Activated naive CD8-positive, alpha-beta T cell treated with anti-CD3 and anti-CD28 coated beads, Interleukin-2, amount 50 U/mL, for 24 hours (primary cell): ENCODE measurements at regions not wholly inside any gene's neighbourhood (a gene's known extent, or its start where the extent isn't known, plus 50 kb on each side); places are given as distances from the start of the nearest gene placed in this dataset.

Source experiments
- ATAC-seq: fragments of 150-1000 bp; cut with Tn5 transposase; one replicate; pipeline ENCODE4 v1.10.0; 2021
- DNase-seq: peaks from one replicate; pipeline ENCODE4 v3.0.0; 2021
- H3K27ac Mint-ChIP-seq: one replicate; pipeline ENCODE4 v1.8.0; 2021; ENCODE audit warnings: mild to moderate bottlenecking, mixed read lengths
- H3K27me3 Mint-ChIP-seq: one replicate; pipeline ENCODE4 v1.8.0; 2021; ENCODE audit warnings: mixed read lengths
- H3K36me3 Mint-ChIP-seq: one replicate; pipeline ENCODE4 v1.8.0; 2021; ENCODE audit warnings: low read depth, mixed read lengths
- H3K4me1 Mint-ChIP-seq: one replicate; pipeline ENCODE4 v1.8.0; 2021; ENCODE audit warnings: mixed read lengths
- H3K4me3 Mint-ChIP-seq: one replicate; pipeline ENCODE4 v1.8.0; 2021; ENCODE audit warnings: mild to moderate bottlenecking, moderate library complexity, mixed read lengths
- H3K9me3 Mint-ChIP-seq: one replicate; pipeline ENCODE4 v1.8.0; 2021; ENCODE audit warnings: mixed read lengths

DNA sequence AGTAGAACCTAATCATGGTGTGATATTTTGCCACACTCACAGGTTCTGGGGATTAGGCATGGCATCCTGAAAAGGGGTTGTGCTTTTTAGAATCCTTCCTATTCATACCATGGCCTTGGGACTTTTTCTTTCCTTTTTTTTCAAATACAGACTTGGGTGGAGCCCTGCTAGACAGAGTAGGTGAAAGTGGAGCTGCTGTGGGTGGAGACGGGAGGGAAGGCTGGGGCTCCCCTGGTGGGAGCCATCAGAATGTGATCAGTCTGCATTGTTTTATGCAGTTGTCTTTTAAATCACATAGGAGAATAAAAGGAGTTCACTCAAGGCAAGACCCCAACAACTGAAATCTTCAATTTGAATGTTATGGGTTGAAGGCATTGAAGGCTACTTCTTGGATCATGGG, 130.2 kb downstream of the VAPA start:
- Mint-ChIP-seq H3K9me3 (peaks cover 12% of the 10 kb centered on the region), H3K4me1 (no peaks in the 10 kb centered on the region), H3K4me3 (no peak overlapping the region), H3K27me3 (peaks cover 9% of the 10 kb centered on the region), H3K27ac (no peak overlapping the region), H3K36me3 (no peaks in the 10 kb centered on the region)
- no peak for ATAC-seq
- no peak for DNase-seq

DNA sequence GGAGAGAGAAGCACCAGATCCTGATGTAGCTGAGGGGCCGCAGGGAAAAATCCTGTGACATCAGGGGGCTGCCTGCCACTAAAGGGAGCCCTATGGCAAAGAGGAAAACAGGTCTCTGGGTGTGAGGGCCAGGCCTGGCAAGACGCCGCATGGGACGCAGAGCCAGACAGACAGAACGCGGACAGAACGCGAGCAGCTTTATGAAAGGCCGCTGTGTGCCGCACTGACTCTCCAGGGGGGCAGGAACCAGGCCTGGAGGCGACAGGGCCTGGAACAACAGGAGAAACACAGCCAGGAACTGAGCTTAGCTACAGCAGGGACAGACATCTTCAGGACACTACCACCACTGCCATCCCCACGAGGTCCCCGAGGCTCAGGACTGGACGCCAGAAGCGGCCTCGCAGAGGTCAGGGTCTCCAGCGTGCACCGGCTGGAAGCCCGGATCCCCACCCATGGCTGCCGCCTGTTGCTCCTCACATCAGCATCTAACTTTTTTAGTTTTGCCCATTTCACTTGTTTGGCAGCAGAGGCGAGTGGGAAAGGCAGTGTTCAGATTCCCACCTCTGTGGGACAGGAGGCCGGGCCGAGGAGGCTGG, 131.6 kb downstream of the VAPA start:
- H3K27ac Mint-ChIP-seq = no peak overlapping the region
- H3K36me3 Mint-ChIP-seq = no peaks in the 10 kb centered on the region
- H3K4me1 Mint-ChIP-seq = no peaks in the 10 kb centered on the region
- ATAC-seq (no peak), DNase-seq (no peak)
- H3K4me3 Mint-ChIP-seq = no peak overlapping the region
- peaks cover 9% of the 10 kb centered on the region for H3K27me3 Mint-ChIP-seq
- H3K9me3 Mint-ChIP-seq = peaks cover 12% of the 10 kb centered on the region

DNA sequence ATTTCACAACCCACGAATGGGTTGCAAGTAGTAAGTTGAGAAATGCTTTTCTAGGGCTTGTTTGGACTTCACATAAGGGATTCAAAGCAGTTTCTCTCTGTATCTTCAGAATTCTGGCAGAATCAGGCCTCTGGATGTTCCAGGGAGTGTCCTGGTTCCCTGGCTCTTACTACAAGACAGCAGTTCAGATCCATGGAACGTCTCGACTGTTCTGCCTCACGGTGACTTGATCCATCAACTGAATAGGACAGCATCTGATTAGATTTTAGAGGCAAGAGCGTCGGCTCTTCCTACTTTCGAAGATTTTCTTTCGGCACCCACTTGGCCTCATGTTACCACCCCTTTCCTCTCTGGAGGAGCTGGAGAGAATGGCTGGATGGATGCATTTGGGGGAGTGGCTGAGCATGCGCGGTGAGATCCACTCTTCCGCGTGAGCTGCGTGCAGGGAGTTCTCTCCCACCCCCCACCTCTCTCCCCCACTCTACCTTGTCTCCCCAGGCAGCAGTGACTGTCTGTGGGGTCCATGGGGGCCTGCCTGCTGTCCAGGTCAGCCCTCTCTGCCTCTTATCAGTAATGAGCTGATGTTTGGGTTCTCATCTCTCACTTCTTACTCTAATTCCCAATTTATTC, 132.5 kb downstream of the VAPA start:
- H3K4me1 Mint-ChIP-seq = no peaks in the 10 kb centered on the region
- no peak for ATAC-seq
- no peak overlapping the region for H3K4me3 Mint-ChIP-seq
- DNase-seq = no peak
- H3K9me3 Mint-ChIP-seq = peaks cover 12% of the 10 kb centered on the region
- H3K36me3 Mint-ChIP-seq = no peaks in the 10 kb centered on the region
- no peak overlapping the region for H3K27ac Mint-ChIP-seq
- H3K27me3 Mint-ChIP-seq = peaks cover 9% of the 10 kb centered on the region

DNA sequence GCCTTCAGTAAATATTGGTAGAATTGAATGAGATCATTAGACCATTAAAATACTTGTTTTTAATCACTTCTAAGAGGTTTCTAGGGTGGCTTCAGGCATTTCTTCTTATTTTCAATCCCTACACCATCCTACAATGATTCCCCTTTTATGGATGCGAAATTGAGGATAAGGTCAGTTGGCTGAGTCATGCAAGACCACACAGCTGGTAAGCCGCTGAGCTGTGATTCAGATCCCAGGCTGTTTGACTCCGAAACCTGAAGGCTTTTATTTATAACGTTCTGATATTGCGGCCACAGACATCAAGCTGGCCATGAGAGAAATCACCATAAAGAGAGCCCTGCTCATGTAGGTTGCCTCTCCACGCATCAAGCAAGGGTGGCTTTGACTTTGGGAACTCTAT, 133.4 kb downstream of the VAPA start:
- DNase-seq = no peak
- H3K4me1 Mint-ChIP-seq = no peaks in the 10 kb centered on the region
- ATAC-seq = no peak
- H3K27ac Mint-ChIP-seq = no peak overlapping the region
- H3K27me3 Mint-ChIP-seq = peaks cover 6% of the 10 kb centered on the region
- no peaks in the 10 kb centered on the region for H3K36me3 Mint-ChIP-seq
- no peak overlapping the region for H3K4me3 Mint-ChIP-seq
- peaks cover 5% of the 10 kb centered on the region for H3K9me3 Mint-ChIP-seq

DNA sequence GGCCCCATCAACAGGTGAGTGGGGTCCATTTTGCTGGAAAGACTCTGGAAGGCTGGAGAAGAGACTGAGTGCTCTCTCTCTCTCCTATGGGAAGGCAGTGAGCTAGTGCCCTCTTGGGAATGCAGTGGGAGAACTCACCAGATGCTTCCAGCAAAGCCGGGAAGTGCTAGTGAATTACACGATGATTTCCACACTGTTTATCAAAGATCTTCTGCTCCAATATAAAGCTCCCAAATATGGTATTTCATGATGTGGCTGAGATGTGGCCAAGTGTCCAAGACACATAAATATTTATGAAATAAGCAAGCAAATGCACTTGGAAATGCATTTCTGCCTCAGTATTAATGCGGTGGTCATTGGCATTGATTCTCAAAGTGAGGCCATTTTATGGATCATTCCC, 135.9 kb downstream of the VAPA start:
- Mint-ChIP-seq H3K4me3 (no peak overlapping the region), H3K27ac (no peak overlapping the region), H3K4me1 (no peaks in the 10 kb centered on the region), H3K36me3 (no peaks in the 10 kb centered on the region), H3K9me3 (no peaks in the 10 kb centered on the region), H3K27me3 (no peaks in the 10 kb centered on the region)
- DNase-seq (no peak), ATAC-seq (no peak)

DNA sequence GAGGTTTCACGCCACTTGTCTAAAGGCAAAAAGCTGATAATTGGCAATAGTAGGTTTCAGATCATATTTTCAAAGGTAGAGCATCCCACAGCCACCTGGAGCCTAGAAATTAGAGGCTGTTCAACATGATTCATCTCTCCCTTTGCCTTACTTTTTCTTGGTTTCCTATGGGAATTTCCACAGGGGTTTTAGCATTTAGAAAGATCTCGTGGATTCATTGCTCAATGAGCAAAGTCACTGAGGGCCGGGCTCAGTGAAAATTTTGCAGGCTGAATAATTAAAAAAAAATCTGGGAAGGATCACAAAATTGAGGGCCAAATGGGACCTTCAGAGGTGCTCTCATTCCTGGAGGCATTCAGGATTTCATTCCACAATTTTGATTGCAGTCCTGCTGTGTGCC, 137.1 kb downstream of the VAPA start:
- ATAC-seq (no peak), DNase-seq (no peak)
- H3K27ac Mint-ChIP-seq = no peak overlapping the region
- H3K4me3 Mint-ChIP-seq = no peak overlapping the region
- no peaks in the 10 kb centered on the region for H3K9me3 Mint-ChIP-seq
- H3K27me3 Mint-ChIP-seq = no peaks in the 10 kb centered on the region
- no peaks in the 10 kb centered on the region for H3K36me3 Mint-ChIP-seq
- H3K4me1 Mint-ChIP-seq = no peaks in the 10 kb centered on the region

DNA sequence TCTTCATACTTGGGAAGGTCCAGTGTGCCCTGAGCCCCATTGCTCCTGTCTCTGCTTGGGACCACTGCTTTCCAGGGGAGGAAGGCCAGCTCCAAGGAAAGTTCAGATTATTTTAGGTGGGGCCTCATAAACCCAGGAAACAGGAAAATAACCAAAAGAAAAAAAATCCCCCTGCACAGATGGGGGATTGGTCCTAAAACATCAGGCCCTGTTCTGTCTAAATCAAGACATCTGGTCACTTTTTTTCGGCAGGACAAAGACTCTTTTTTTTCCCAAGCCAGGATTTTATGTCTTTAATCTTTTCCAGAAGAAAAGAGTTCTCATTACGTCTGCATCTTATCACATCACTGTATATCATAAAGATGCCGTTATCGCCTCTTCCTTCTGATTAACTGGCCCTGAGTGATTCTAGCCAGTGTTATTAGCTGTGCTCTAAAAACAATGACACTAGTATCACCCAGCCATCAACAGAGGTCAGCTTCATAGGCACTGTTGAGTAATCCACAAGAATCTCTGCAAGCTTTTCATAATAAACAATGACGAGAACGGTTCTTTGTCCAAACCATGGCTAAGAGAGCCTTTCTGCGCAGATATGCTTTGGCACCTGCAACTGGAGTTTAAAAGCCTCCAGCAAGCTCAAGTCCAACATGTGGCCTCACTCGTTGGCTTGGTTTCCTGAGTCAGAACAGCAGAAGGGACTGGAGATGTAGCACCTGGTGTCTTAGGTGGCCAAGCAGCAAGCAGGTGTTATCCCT, 138.2 kb downstream of the VAPA start:
- Mint-ChIP-seq H3K9me3 (no peaks in the 10 kb centered on the region), H3K4me1 (no peaks in the 10 kb centered on the region), H3K36me3 (no peaks in the 10 kb centered on the region), H3K27ac (no peak overlapping the region), H3K27me3 (no peaks in the 10 kb centered on the region), H3K4me3 (no peak overlapping the region)
- DNase-seq = no peak
- ATAC-seq = no peak

DNA sequence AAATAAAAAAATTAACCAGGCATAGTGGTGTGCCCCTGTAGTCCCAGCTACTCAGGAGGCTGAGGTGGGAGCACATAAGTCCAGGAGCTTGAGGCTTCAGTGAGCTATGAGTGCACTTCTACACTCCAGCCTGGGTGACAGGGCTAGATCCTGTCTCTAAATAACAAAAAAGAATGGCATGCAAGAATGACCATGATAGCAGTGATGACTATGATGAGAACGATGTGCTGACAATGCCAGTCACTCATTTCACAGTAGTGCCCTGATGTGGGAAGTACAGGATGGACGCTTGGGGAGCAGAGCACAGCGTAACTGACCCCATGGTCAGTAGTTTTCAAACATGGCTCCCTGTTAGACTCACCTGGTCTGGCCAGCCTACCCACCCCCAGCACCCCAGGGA, 139.1 kb downstream of the VAPA start:
- DNase-seq (no peak), ATAC-seq (no peak)
- no peak overlapping the region for H3K4me3 Mint-ChIP-seq
- H3K27ac Mint-ChIP-seq = no peak overlapping the region
- no peaks in the 10 kb centered on the region for H3K9me3 Mint-ChIP-seq
- H3K4me1 Mint-ChIP-seq = peaks cover 4% of the 10 kb centered on the region
- no peaks in the 10 kb centered on the region for H3K27me3 Mint-ChIP-seq
- no peaks in the 10 kb centered on the region for H3K36me3 Mint-ChIP-seq

DNA sequence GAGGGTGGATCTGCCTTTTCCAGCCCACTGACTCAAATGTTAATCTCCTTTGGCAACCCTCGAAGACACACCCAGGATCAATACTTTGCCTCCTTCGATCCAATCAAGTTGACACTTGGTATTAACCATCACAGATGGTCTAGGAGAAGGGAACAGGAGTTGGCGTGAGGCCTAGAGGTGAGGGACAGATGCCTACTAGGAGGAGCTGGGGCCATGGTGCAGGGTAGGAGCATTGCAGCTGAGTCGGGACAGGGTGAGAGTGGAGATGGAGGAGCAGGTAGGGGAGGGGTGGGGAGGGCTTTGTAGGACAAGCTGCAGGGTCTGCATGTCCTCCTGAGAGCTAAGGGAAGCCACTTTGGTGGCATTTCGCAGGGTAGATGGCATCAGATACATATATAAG, 140.0 kb downstream of the VAPA start:
- H3K4me3 Mint-ChIP-seq = no peak overlapping the region
- DNase-seq (no peak), ATAC-seq (no peak)
- H3K9me3 Mint-ChIP-seq = no peaks in the 10 kb centered on the region
- H3K27me3 Mint-ChIP-seq = no peaks in the 10 kb centered on the region
- peaks cover 9% of the 10 kb centered on the region for H3K4me1 Mint-ChIP-seq
- H3K27ac Mint-ChIP-seq = no peak overlapping the region
- H3K36me3 Mint-ChIP-seq = no peaks in the 10 kb centered on the region

DNA sequence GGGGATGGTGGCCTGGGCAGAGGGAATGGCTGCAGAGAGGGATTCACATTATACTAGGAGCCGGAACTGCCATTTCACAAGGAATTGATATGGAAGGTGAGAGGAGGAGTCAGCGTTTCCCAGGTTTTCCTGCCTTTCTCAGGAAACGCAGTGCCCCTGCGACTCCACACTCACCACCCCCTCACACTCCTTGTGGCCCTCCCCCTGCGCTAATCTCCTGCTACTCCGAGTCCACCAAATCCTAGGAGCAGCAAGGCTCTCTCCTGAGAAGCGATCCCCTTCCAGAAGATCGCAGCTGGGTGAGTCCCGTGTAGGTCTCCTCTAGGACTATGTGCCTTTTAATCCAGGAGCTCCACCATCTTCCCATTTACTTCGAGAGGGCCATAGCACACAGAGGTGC, 140.6 kb downstream of the VAPA start:
- H3K4me1 Mint-ChIP-seq = peaks cover 9% of the 10 kb centered on the region
- no peak for ATAC-seq
- no peak overlapping the region for H3K27ac Mint-ChIP-seq
- DNase-seq = no peak
- no peaks in the 10 kb centered on the region for H3K36me3 Mint-ChIP-seq
- H3K27me3 Mint-ChIP-seq = no peaks in the 10 kb centered on the region
- no peaks in the 10 kb centered on the region for H3K9me3 Mint-ChIP-seq
- H3K4me3 Mint-ChIP-seq = no peak overlapping the region

DNA sequence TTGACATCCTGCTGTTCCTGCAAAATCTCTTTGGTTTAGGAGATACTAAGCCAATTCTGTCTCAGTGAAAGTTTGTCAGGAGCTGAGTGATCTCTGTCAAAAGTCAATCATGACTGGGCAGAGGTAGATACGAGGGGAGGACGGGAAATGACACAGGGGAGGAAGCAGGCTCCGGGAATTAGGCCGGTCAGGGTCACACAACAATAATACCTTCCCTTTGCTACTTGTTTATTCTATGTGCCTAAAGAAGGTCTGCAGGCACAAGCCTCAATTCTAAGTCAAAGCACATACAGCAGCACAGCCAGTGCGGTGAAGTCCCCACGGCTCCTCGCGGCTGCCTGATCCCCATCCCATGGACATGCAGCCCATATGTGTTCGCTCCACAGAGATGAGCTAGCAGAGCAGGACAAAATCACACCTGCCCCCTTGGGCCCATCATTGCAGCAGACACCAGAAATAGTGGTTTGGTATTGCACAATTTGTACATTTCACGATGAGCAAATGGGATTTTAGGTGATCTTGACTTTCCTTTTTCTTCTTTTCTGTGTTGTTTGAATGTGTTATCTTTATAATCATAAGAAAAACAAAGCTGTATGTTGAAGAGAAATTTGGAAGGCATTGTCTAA, 141.4 kb downstream of the VAPA start:
- no peak overlapping the region for H3K27ac Mint-ChIP-seq
- H3K36me3 Mint-ChIP-seq = no peaks in the 10 kb centered on the region
- no peak for ATAC-seq
- H3K27me3 Mint-ChIP-seq = no peaks in the 10 kb centered on the region
- peaks cover 9% of the 10 kb centered on the region for H3K4me1 Mint-ChIP-seq
- H3K9me3 Mint-ChIP-seq = no peaks in the 10 kb centered on the region
- H3K4me3 Mint-ChIP-seq = no peak overlapping the region
- DNase-seq = no peak

DNA sequence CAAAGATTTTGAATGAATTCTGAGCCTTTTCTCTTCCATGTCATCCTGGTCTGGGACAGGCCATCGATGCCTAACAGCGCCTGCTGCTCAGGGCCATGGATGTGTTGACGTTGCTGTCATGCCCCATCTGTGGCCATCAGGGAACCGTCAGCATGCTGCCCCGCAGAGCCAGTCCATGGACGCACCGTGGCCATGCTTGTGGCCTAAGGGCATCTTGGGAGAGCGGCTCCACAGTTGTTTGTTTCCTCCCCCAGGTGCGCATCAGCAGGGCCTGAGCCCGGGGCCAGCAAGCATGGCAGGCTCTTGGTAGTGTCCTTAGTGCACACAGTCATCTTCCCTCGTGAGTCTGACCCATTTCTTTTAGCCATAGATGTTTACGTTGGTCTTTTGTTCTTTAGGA, 142.7 kb downstream of the VAPA start:
- DNase-seq = no peak
- ATAC-seq = no peak
- H3K4me3 Mint-ChIP-seq = no peak overlapping the region
- H3K9me3 Mint-ChIP-seq = no peaks in the 10 kb centered on the region
- peaks cover 9% of the 10 kb centered on the region for H3K4me1 Mint-ChIP-seq
- no peaks in the 10 kb centered on the region for H3K36me3 Mint-ChIP-seq
- H3K27me3 Mint-ChIP-seq = no peaks in the 10 kb centered on the region
- no peak overlapping the region for H3K27ac Mint-ChIP-seq

DNA sequence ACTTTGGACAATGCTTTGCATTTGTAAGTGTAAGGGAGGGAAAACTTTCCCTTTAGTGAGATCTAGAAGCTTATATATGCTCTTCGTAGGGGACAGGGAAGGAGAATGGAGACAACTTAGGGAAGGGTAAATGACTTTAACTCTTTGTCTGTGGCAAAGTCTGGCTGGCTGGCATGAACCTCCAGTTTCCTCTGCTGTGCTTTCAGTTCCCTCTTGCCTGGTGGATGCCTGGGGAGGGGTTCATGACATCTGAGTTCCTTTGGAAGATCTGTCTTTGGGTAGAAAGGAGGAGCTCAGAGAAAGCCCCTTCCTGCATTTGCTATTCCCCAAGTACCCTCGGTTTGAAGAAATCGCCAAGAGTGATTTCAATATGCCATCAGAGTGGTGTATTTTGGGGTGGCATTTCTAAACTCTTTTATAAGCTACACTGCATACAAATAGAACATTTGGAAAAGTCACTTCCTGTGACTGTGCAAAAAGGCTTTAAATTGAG, 143.6 kb downstream of the VAPA start:
- no peaks in the 10 kb centered on the region for H3K36me3 Mint-ChIP-seq
- no peak overlapping the region for H3K27ac Mint-ChIP-seq
- no peaks in the 10 kb centered on the region for H3K9me3 Mint-ChIP-seq
- no peak for DNase-seq
- no peak overlapping the region for H3K4me3 Mint-ChIP-seq
- H3K4me1 Mint-ChIP-seq = peaks cover 9% of the 10 kb centered on the region
- H3K27me3 Mint-ChIP-seq = no peaks in the 10 kb centered on the region
- no peak for ATAC-seq

DNA sequence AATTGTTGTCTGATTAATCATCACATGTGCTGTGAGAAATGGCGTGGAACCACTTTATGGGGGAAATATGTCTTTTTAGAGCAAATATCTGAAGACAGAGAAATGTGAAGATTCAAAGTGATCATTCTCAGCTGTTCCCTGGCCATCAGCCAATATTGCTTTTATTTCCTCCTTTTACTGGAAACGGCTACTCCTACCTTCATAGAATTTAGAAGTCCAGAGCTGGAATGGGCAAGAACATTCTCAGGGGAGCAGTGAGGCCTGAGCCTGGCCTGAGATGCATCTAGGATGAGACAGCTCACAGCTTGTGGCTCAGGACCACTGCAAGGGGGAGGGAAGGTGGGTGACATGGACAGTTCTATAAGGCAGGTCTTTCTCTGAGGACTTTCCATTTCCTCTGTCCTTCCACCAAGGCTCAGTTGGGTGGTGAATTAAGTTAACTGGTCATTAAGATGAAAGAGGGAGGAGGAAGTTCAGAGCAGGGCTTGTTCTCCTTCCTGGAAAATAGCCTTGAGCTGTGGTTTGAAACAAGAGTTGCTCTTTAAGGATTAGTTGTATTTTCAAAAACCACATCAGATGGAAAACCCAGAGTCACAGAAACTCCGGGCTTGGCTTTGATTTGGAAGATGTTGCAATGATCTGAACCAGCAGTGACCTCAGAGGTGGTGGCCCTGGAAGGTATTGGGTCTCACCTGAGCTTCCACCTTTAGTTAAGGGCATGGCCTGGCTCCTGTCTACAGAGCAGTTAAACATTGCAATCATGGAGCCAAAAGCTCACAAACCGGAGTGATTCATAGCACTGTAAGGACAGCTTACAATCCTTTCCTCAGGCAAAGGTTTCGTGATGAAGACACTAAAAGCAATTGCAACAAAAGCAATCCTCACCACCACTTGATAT, 144.3 kb downstream of the VAPA start:
- Mint-ChIP-seq H3K9me3 (no peaks in the 10 kb centered on the region), H3K27me3 (peaks cover 3% of the 10 kb centered on the region), H3K4me1 (peaks cover 9% of the 10 kb centered on the region), H3K36me3 (no peaks in the 10 kb centered on the region), H3K4me3 (no peak overlapping the region), H3K27ac (peak overlapping the region; percentile 19)
- ATAC-seq = peak; percentile 57
- DNase-seq = no peak
